ENCODE measurements at regions not wholly inside any gene's neighbourhood (a gene's known extent, or its start where the extent isn't known, plus 50 kb on each side); places are given as distances from the start of the nearest gene placed in this dataset.

- DNase-seq = no peak
Observed at GRCh38 chr6:165229216-165229615, 80.2 kb downstream of the C6orf118 start.

- no peak for DNase-seq
Observed at GRCh38 chr6:165227644-165228329, 81.6 kb downstream of the C6orf118 start.

GRCh38 chr6:165223736-165224135, 85.7 kb downstream of the C6orf118 start:
- no peak for DNase-seq

- no peak for DNase-seq
Observed at GRCh38 chr6:165223101-165223500, 86.3 kb downstream of the C6orf118 start.

GRCh38 chr6:165222315-165223025, 86.9 kb downstream of the C6orf118 start:
- DNase-seq = no peak

GRCh38 chr6:165220045-165220444, 89.4 kb downstream of the C6orf118 start:
- DNase-seq = no peak

- DNase-seq = no peak
Observed at GRCh38 chr6:165219629-165220028, 89.8 kb downstream of the C6orf118 start.

GRCh38 chr6:165218829-165219228, 90.6 kb downstream of the C6orf118 start:
- no peak for DNase-seq

- no peak for DNase-seq
Observed at GRCh38 chr6:165206798-165207197, 102.6 kb downstream of the C6orf118 start.

- no peak for DNase-seq
Observed at GRCh38 chr6:165205632-165206031, 103.8 kb downstream of the C6orf118 start.

- no peak for DNase-seq
Observed at GRCh38 chr6:165204807-165205545, 104.4 kb downstream of the C6orf118 start.

- no peak for DNase-seq
Observed at GRCh38 chr6:165200178-165200577, 109.2 kb downstream of the C6orf118 start.

- no peak for DNase-seq
Observed at GRCh38 chr6:165191461-165191860, 117.9 kb downstream of the C6orf118 start.

GRCh38 chr6:165186441-165187205, 122.8 kb downstream of the C6orf118 start:
- DNase-seq = no peak

GRCh38 chr6:165186041-165186440, 123.4 kb downstream of the C6orf118 start:
- DNase-seq = no peak

- DNase-seq = no peak
Observed at GRCh38 chr6:165184192-165184979, 125.0 kb downstream of the C6orf118 start.

- DNase-seq = no peak
Observed at GRCh38 chr6:165183496-165184140, 125.8 kb downstream of the C6orf118 start.

GRCh38 chr6:165183071-165183470, 126.3 kb downstream of the C6orf118 start:
- no peak for DNase-seq

- no peak for DNase-seq
Observed at GRCh38 chr6:165181951-165182414, 127.4 kb downstream of the C6orf118 start.

GRCh38 chr6:165178056-165178455, 131.3 kb downstream of the C6orf118 start:
- DNase-seq = no peak

GRCh38 chr6:165173484-165173883, 135.9 kb downstream of the C6orf118 start:
- no peak for DNase-seq

GRCh38 chr6:165167861-165168260, 141.5 kb downstream of the C6orf118 start:
- no peak for DNase-seq
